ENCODE measurements at regions not wholly inside any gene's neighbourhood (a gene's known extent, or its start where the extent isn't known, plus 50 kb on each side); places are given as distances from the start of the nearest gene placed in this dataset.
A peak's percentile ranks its signal among the peaks of the same experiment; 100 is the strongest.

GRCh38 chr5:8650186-8650585 lies 781.2 kb downstream of the MTRR start:
- Histone ChIP-seq H4K20me1 (replicated peaks in 1 of 2; ENCODE audit: control insufficient read depth in 1 of 2, insufficient read depth in 2 of 2, low read length in 2 of 2) (no peaks in the 10 kb centered on the region), H4K91ac (replicated peaks; ENCODE audit: insufficient read length, low read length) (no peak overlapping the region), H3K4me3 (ENCODE audit: extremely low read depth in 1 of 4, insufficient read depth in 2 of 4, low read depth in 3 of 4, low read length in 4 of 4) (no peak overlapping the region), H3K9me3 (ENCODE audit: insufficient read depth in 2 of 2, low read depth in 1 of 2, low read length in 1 of 2) (no peaks in the 10 kb centered on the region), H3K79me2 (ENCODE audit: control insufficient read depth in 1 of 2, insufficient read depth in 2 of 2, low read length in 2 of 2) (no peaks in the 10 kb centered on the region), H3K23ac (ENCODE audit: insufficient read length) (no peak overlapping the region), H3K9ac (replicated peaks in 1 of 4; ENCODE audit: extremely low read depth in 1 of 4, low read depth in 3 of 4, low read length in 3 of 4) (no peak overlapping the region), H2BK15ac (ENCODE audit: low read length) (no peak overlapping the region), H3K79me1 (ENCODE audit: low read depth, low read length) (no peaks in the 10 kb centered on the region), H3K14ac (ENCODE audit: insufficient read length) (no peak overlapping the region), H3K18ac (ENCODE audit: extremely low read depth, low read length) (no peak overlapping the region), H4K5ac (ENCODE audit: insufficient read length, low read depth, low read length) (no peak overlapping the region), H2BK5ac (ENCODE audit: low read depth, low read length) (no peak overlapping the region), H2BK20ac (ENCODE audit: low read length) (no peak overlapping the region), H4K8ac (ENCODE audit: extremely low read depth, insufficient read depth, low read length) (no peak overlapping the region), H3K36me3 (ENCODE audit: control insufficient read depth in 2 of 4, insufficient read depth in 4 of 4, low read length in 3 of 4) (no peaks in the 10 kb centered on the region), H3K4me1 (replicated peaks in 1 of 4; ENCODE audit: control insufficient read depth in 3 of 4, insufficient read depth in 4 of 4, low read length in 3 of 4) (no peaks in the 10 kb centered on the region), H2AFZ (ENCODE audit: low read length) (0 out of 2 replicates have a peak overlapping the region, but pooled peaks have one; percentile 49), H2BK120ac (replicated peaks; ENCODE audit: low read depth, low read length) (no peak overlapping the region), H3K56ac (replicated peaks; ENCODE audit: insufficient read length, low read depth, low read length) (no peak overlapping the region), H3K27ac (ENCODE audit: low read depth, low read length) (no peak overlapping the region), H2AK5ac (ENCODE audit: low read depth, low read length) (no peak overlapping the region), H2BK12ac (ENCODE audit: low read depth, low read length) (no peak overlapping the region), H3K23me2 (ENCODE audit: low read depth, low read length) (no peaks in the 10 kb centered on the region; the same call in 1 of the 2 replicates), H3K27me3 (replicated peaks in 1 of 4; ENCODE audit: control insufficient read depth in 3 of 4, extremely low read depth in 1 of 4, insufficient read depth in 3 of 4, low read length in 3 of 4) (no peaks in the 10 kb centered on the region), H3K4me2 (ENCODE audit: insufficient read depth in 1 of 2, low read depth in 2 of 2, low read length in 2 of 2) (no peak overlapping the region), H3K4ac (replicated peaks; ENCODE audit: insufficient read length, low read depth, low read length) (no peak overlapping the region)
- no peak for TF ChIP-seq RNF2 (IDR thresholded peaks at IDR 0.05; ENCODE audit: borderline replicate concordance, low read depth, low read length, missing control alignments, poor library complexity, severe bottlenecking)
- no peak for TF ChIP-seq EGR1 (IDR thresholded peaks at IDR 0.05; ENCODE audit: borderline replicate concordance, low read depth, low read length)
- TF ChIP-seq, protein P1, sequence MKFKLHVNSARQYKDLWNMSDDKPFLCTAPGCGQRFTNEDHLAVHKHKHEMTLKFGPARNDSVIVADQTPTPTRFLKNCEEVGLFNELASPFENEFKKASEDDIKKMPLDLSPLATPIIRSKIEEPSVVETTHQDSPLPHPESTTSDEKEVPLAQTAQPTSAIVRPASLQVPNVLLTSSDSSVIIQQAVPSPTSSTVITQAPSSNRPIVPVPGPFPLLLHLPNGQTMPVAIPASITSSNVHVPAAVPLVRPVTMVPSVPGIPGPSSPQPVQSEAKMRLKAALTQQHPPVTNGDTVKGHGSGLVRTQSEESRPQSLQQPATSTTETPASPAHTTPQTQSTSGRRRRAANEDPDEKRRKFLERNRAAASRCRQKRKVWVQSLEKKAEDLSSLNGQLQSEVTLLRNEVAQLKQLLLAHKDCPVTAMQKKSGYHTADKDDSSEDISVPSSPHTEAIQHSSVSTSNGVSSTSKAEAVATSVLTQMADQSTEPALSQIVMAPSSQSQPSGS (IDR thresholded peaks at IDR 0.05; ENCODE audit: low read length) = no peak
- no peak for TF ChIP-seq YY1 (IDR thresholded peaks at IDR 0.05; ENCODE audit: low read depth, low read length)
- TF ChIP-seq CBX5 (IDR thresholded peaks at IDR 0.05; ENCODE audit: low read depth, low read length) = no peak
- no peak for TF ChIP-seq BCL11A (IDR thresholded peaks at IDR 0.05; ENCODE audit: low read depth in 2 of 2, low read length in 2 of 2)
- no peak for TF ChIP-seq POLR2A (IDR thresholded peaks at IDR 0.05; ENCODE audit: control extremely low read depth in 1 of 2, low read depth in 2 of 2, low read length in 2 of 2)
- ChIA-PET CTCF (ENCODE audit: partially characterized antibody) (no interaction called here), POLR2A (ENCODE audit: partially characterized antibody) (no interaction called here)
- DNase-seq (ENCODE audit: low read depth in 1 of 2, low spot score in 2 of 2) (no peak), FAIRE-seq (no peak)
- WGBS, 2 experiments (ENCODE audit: extremely low coverage in 1 of 2, insufficient coverage in 1 of 2, insufficient read length in 1 of 2, insufficient replicate concordance in 2 of 2, low coverage in 1 of 2, low lambda C conversion rate in 2 of 2, missing lambda C conversion rate in 1 of 2) = 94% methylated on average over 6 of the region's 6 CpGs; no CpG with 5 or more reads in 1 of the 2 experiments

Measured in H1 (cell line).